ENCODE measurements at regions not wholly inside any gene's neighbourhood (a gene's known extent, or its start where the extent isn't known, plus 50 kb on each side); places are given as distances from the start of the nearest gene placed in this dataset.

DNA sequence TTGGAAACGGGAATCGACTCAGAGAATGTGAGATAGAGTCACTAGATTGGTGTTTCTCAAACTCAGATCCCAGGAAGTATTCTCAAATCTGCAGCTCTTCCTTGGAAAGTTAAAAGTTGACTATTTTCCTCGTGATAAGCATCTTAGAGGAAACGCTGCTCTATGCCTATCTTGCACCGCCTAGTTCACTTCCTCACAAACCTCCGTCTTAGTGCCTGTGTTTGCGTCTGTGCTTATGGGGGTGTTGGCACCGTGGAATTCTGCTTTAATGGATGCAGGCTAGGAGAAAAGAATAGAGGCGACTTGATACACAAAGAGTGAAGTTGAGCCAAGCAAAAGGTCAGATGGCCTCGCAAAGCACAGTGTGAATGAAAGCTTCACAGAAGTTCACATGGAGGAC lies 255.3 kb upstream of the ID2 start:
- no peaks in the 10 kb centered on the region for H3K36me3 ChIP-seq (ENCODE audit: control insufficient read depth in 2 of 2, insufficient read depth in 1 of 2, low read length in 2 of 2)
- ChIA-PET CTCF (no interaction called here), POLR2A (no interaction called here)
- no peaks in the 10 kb centered on the region for H3K4me1 ChIP-seq (ENCODE audit: control insufficient read depth, insufficient read depth, low read length)
- no peaks in the 10 kb centered on the region for H3K9me3 ChIP-seq (ENCODE audit: control insufficient read depth, insufficient read depth, low read depth, low read length)
- H3K4me3 ChIP-seq (ENCODE audit: low read depth, low read length): no peak overlapping the region
- no peak for TF ChIP-seq ZNF214 (tag by site-specific recombination; IDR thresholded peaks at IDR 0.05; ENCODE audit: borderline replicate concordance)
- no peak for TF ChIP-seq OSR2 (tag by site-specific recombination; IDR thresholded peaks at IDR 0.05)
- TF ChIP-seq, protein P1, sequence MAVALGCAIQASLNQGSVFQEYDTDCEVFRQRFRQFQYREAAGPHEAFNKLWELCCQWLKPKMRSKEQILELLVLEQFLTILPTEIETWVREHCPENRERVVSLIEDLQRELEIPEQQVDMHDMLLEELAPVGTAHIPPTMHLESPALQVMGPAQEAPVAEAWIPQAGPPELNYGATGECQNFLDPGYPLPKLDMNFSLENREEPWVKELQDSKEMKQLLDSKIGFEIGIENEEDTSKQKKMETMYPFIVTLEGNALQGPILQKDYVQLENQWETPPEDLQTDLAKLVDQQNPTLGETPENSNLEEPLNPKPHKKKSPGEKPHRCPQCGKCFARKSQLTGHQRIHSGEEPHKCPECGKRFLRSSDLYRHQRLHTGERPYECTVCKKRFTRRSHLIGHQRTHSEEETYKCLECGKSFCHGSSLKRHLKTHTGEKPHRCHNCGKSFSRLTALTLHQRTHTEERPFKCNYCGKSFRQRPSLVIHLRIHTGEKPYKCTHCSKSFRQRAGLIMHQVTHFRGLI (tag by site-specific recombination; IDR thresholded peaks at IDR 0.05): no peak
- TF ChIP-seq ZNF596 (tag by site-specific recombination; IDR thresholded peaks at IDR 0.05): no peak
- no peak for TF ChIP-seq HOXD13 (CRISPR knock-in tag; IDR thresholded peaks at IDR 0.05; ENCODE audit: borderline replicate concordance)
- TF ChIP-seq, protein P2, sequence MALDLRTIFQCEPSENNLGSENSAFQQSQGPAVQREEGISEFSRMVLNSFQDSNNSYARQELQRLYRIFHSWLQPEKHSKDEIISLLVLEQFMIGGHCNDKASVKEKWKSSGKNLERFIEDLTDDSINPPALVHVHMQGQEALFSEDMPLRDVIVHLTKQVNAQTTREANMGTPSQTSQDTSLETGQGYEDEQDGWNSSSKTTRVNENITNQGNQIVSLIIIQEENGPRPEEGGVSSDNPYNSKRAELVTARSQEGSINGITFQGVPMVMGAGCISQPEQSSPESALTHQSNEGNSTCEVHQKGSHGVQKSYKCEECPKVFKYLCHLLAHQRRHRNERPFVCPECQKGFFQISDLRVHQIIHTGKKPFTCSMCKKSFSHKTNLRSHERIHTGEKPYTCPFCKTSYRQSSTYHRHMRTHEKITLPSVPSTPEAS (tag by site-specific recombination; IDR thresholded peaks at IDR 0.05): no peak
- no peak overlapping the region for H3K27ac ChIP-seq (ENCODE audit: extremely low read depth, low read depth, low read length)

DNA sequence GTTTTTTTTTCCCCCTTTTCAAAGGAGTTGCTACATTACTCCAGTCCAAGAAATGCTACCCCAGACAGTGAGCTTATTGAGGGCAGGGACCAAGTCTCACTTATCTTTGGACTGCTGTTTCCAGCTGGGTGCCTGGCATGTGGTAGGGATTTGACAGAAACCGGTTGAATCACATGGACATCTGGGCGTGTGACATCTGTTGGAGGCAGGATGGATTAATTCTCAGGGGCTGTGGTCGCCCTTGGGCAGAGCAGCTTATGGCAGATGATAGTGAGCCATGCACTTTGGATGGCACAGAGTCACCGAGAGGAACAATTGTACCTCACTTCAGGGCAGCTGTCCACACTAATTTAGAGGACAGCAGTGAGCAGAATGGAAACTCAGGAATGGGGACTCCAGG lies 254.6 kb upstream of the ID2 start:
- CTCF ChIA-PET: no interaction called here
- no peaks in the 10 kb centered on the region for H3K4me1 ChIP-seq (ENCODE audit: control insufficient read depth, insufficient read depth, low read length)
- no peaks in the 10 kb centered on the region for H3K9me3 ChIP-seq (ENCODE audit: control insufficient read depth, insufficient read depth, low read depth, low read length)
- TF ChIP-seq ZIC2 (tag by site-specific recombination; IDR thresholded peaks at IDR 0.05): no peak
- no peaks in the 10 kb centered on the region for H3K36me3 ChIP-seq (ENCODE audit: control insufficient read depth in 2 of 2, insufficient read depth in 1 of 2, low read length in 2 of 2)
- POLR2A ChIA-PET: no interaction called here
- H3K4me3 ChIP-seq (ENCODE audit: low read depth, low read length): no peak overlapping the region
- H3K27ac ChIP-seq (ENCODE audit: extremely low read depth, low read depth, low read length): no peak overlapping the region

DNA sequence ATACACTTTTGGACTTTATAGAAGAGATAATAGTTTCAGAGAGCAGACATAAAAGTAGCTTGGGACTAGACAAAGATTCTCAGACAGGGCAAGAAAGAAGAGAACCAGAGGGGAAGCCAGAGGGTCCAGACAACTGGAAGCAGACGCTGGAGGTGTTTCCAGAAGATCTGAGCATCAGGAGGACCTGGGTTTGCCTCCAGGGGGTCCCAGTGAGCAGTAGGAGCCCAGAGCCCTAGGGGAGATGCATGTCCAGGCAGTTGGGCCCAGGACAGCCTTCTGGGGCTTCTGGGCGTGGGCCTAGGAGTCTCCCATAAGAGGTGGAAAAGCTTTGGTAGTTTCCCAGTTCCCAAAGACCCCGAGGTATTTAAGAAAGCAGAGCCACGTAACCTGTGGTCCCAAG lies 251.2 kb upstream of the ID2 start:
- ChIA-PET CTCF (no interaction called here), POLR2A (no interaction called here)
- no peaks in the 10 kb centered on the region for H3K36me3 ChIP-seq (ENCODE audit: control insufficient read depth in 2 of 2, insufficient read depth in 1 of 2, low read length in 2 of 2)
- no peaks in the 10 kb centered on the region for H3K9me3 ChIP-seq (ENCODE audit: control insufficient read depth, insufficient read depth, low read depth, low read length)
- no peaks in the 10 kb centered on the region for H3K4me1 ChIP-seq (ENCODE audit: control insufficient read depth, insufficient read depth, low read length)
- no peak overlapping the region for H3K27ac ChIP-seq (ENCODE audit: extremely low read depth, low read depth, low read length)
- no peak overlapping the region for H3K4me3 ChIP-seq (ENCODE audit: low read depth, low read length)
- TF ChIP-seq ZBTB8A (tag by site-specific recombination; IDR thresholded peaks at IDR 0.05) (no peak), ZNF626 (tag by site-specific recombination; IDR thresholded peaks at IDR 0.05) (no peak), ZNF175 (tag by site-specific recombination; IDR thresholded peaks at IDR 0.05) (no peak), ZNF2 (tag by site-specific recombination; IDR thresholded peaks at IDR 0.05) (no peak), ZNF596 (tag by site-specific recombination; IDR thresholded peaks at IDR 0.05) (no peak)
- TF ChIP-seq, protein P3, sequence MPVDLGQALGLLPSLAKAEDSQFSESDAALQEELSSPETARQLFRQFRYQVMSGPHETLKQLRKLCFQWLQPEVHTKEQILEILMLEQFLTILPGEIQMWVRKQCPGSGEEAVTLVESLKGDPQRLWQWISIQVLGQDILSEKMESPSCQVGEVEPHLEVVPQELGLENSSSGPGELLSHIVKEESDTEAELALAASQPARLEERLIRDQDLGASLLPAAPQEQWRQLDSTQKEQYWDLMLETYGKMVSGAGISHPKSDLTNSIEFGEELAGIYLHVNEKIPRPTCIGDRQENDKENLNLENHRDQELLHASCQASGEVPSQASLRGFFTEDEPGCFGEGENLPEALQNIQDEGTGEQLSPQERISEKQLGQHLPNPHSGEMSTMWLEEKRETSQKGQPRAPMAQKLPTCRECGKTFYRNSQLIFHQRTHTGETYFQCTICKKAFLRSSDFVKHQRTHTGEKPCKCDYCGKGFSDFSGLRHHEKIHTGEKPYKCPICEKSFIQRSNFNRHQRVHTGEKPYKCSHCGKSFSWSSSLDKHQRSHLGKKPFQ (tag by site-specific recombination; IDR thresholded peaks at IDR 0.05): no peak
- TF ChIP-seq, protein P4, sequence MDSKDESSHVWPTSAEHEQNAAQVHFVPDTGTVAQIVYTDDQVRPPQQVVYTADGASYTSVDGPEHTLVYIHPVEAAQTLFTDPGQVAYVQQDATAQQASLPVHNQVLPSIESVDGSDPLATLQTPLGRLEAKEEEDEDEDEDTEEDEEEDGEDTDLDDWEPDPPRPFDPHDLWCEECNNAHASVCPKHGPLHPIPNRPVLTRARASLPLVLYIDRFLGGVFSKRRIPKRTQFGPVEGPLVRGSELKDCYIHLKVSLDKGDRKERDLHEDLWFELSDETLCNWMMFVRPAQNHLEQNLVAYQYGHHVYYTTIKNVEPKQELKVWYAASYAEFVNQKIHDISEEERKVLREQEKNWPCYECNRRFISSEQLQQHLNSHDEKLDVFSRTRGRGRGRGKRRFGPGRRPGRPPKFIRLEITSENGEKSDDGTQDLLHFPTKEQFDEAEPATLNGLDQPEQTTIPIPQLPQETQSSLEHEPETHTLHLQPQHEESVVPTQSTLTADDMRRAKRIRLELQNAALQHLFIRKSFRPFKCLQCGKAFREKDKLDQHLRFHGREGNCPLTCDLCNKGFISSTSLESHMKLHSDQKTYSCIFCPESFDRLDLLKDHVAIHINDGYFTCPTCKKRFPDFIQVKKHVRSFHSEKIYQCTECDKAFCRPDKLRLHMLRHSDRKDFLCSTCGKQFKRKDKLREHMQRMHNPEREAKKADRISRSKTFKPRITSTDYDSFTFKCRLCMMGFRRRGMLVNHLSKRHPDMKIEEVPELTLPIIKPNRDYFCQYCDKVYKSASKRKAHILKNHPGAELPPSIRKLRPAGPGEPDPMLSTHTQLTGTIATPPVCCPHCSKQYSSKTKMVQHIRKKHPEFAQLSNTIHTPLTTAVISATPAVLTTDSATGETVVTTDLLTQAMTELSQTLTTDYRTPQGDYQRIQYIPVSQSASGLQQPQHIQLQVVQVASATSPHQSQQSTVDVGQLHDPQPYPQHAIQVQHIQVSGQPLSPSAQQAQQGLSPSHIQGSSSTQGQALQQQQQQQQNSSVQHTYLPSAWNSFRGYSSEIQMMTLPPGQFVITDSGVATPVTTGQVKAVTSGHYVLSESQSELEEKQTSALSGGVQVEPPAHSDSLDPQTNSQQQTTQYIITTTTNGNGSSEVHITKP (tag by site-specific recombination; IDR thresholded peaks at IDR 0.05): no peak
- TF ChIP-seq, protein P5, sequence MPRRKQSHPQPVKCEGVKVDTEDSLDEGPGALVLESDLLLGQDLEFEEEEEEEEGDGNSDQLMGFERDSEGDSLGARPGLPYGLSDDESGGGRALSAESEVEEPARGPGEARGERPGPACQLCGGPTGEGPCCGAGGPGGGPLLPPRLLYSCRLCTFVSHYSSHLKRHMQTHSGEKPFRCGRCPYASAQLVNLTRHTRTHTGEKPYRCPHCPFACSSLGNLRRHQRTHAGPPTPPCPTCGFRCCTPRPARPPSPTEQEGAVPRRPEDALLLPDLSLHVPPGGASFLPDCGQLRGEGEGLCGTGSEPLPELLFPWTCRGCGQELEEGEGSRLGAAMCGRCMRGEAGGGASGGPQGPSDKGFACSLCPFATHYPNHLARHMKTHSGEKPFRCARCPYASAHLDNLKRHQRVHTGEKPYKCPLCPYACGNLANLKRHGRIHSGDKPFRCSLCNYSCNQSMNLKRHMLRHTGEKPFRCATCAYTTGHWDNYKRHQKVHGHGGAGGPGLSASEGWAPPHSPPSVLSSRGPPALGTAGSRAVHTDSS (tag by site-specific recombination; IDR thresholded peaks at IDR 0.05): no peak
